Neuronal stem cell (in vitro differentiated cells): ENCODE measurements at regions not wholly inside any gene's neighbourhood (a gene's known extent, or its start where the extent isn't known, plus 50 kb on each side); places are given as distances from the start of the nearest gene placed in this dataset.
A peak's percentile ranks its signal among the peaks of the same experiment; 100 is the strongest.

Source experiments
- DNase-seq: peaks from one replicate; pipeline ENCODE4 v3.0.0-alpha.2; 2013; ENCODE audit warnings: low spot score
- H2AFZ ChIP-seq: one replicate; pipeline ENCODE4 v1.6.1; 2013; ENCODE audit warnings: mild to moderate bottlenecking, low read length, inconsistent platforms
- H2AK5ac ChIP-seq: 2 replicates; pipeline ENCODE4 v1.6.1; 2013; ENCODE audit warnings: low read depth, mild to moderate bottlenecking, inconsistent platforms, low read length, moderate library complexity, mixed read lengths
- H2BK120ac ChIP-seq: 2 replicates; pipeline ENCODE4 v1.6.1; 2013; ENCODE audit warnings: low read depth, mild to moderate bottlenecking, inconsistent platforms, low read length, moderate library complexity, mixed read lengths
- H2BK12ac ChIP-seq: one replicate; pipeline ENCODE4 v1.6.1; 2013; ENCODE audit warnings: low read length, inconsistent platforms
- H2BK15ac ChIP-seq: 2 replicates; pipeline ENCODE4 v1.6.1; 2013; ENCODE audit warnings: mild to moderate bottlenecking, low read length, inconsistent platforms, mixed read lengths
- H2BK5ac ChIP-seq: one replicate; pipeline ENCODE4 v1.6.1; 2013; ENCODE audit warnings: inconsistent platforms, mild to moderate bottlenecking, low read length, moderate library complexity
- H3K14ac ChIP-seq: one replicate; pipeline ENCODE4 v1.6.1; 2013; ENCODE audit warnings: low read length, inconsistent platforms
- H3K18ac ChIP-seq: 2 replicates; pipeline ENCODE4 v1.6.1; 2013; ENCODE audit warnings: low read length, inconsistent platforms
- H3K23ac ChIP-seq: 2 replicates; pipeline ENCODE4 v1.6.1; 2013; ENCODE audit warnings: low read depth, mild to moderate bottlenecking, mixed read lengths, low read length, inconsistent platforms; ENCODE audit not compliant: poor library complexity
- H3K27ac ChIP-seq: replicated peaks from 3 replicates; pipeline ENCODE4 v1.5.1; 2013; ENCODE audit warnings: low read length, inconsistent platforms
- H3K27me3 ChIP-seq, 3 experiments: 2 replicates each; pipeline ENCODE4 v1.6.1; 2013; ENCODE audit warnings: low read length in 3 of 3, mild to moderate bottlenecking in 2 of 3, inconsistent platforms in 1 of 3, low read depth in 1 of 3, mixed read lengths in 1 of 3, moderate library complexity in 1 of 3; ENCODE audit not compliant: control insufficient read depth in 3 of 3, insufficient read depth in 3 of 3
- H3K36me3 ChIP-seq, 2 donors: replicated peaks in 1 of 2; 2 replicates each; pipeline ENCODE4 v1.6.1; 2013; ENCODE audit warnings: low read length in 2 of 2; ENCODE audit not compliant: control insufficient read depth in 2 of 2, insufficient read depth in 2 of 2
- H3K4ac ChIP-seq: 2 replicates; pipeline ENCODE4 v1.6.1; 2013; ENCODE audit warnings: inconsistent platforms, mild to moderate bottlenecking, low read length, moderate library complexity
- H3K4me1 ChIP-seq, 2 donors: 1 replicate in 1 of 2; 2 replicates in 1 of 2; pipeline ENCODE4 v1.6.1; 2013; ENCODE audit warnings: low read length in 2 of 2, low read depth in 1 of 2; ENCODE audit not compliant: control insufficient read depth in 2 of 2, insufficient read depth in 1 of 2
- H3K4me2 ChIP-seq: one replicate; pipeline ENCODE4 v1.6.1; 2013; ENCODE audit warnings: mild to moderate bottlenecking, low read length, inconsistent platforms; ENCODE audit not compliant: insufficient read depth, poor library complexity, severe bottlenecking
- H3K4me3 ChIP-seq, 2 donors: 2 replicates each; pipeline ENCODE4 v1.5.1; 2013; ENCODE audit warnings: low read length in 2 of 2, mild to moderate bottlenecking in 2 of 2, inconsistent platforms in 1 of 2, moderate library complexity in 1 of 2
- H3K79me1 ChIP-seq: one replicate; pipeline ENCODE4 v1.6.1; 2013; ENCODE audit warnings: low read depth, mild to moderate bottlenecking, inconsistent platforms, low read length, moderate library complexity
- H3K9ac ChIP-seq: one replicate; pipeline ENCODE4 v1.6.1; 2013; ENCODE audit warnings: mild to moderate bottlenecking, low read depth, low read length, inconsistent platforms; ENCODE audit not compliant: poor library complexity
- H3K9me3 ChIP-seq, 2 donors: replicated peaks in 1 of 2; 2 replicates each; pipeline versions ENCODE3 to v1.6.1; 2013; ENCODE audit warnings: low read length in 2 of 2, mild to moderate bottlenecking in 2 of 2, inconsistent platforms in 1 of 2, low read depth in 1 of 2, mixed read lengths in 1 of 2, moderate library complexity in 1 of 2; ENCODE audit not compliant: control insufficient read depth in 2 of 2, insufficient read depth in 1 of 2
- H4K8ac ChIP-seq: one replicate; pipeline ENCODE4 v1.6.1; 2013; ENCODE audit warnings: low read depth, mild to moderate bottlenecking, inconsistent platforms, low read length, moderate library complexity
- H4K91ac ChIP-seq: one replicate; pipeline ENCODE4 v1.6.1; 2013; ENCODE audit warnings: low read length, low read depth, mild to moderate bottlenecking, inconsistent platforms; ENCODE audit not compliant: poor library complexity
- WGBS, 2 donors: extraction: QIAGEN DNeasy Blood & Tissue Kit; methylation state at CpG; one replicate each; pipeline ENCODE4 v1.1.7; 2013; ENCODE audit warnings: missing lambda C conversion rate in 2 of 2, mixed read lengths in 1 of 2; ENCODE audit not compliant: insufficient read length in 2 of 2, insufficient replicate concordance in 1 of 2; ENCODE audit errors: extremely low coverage in 2 of 2; 5-methylcytosine and 5-hydroxymethylcytosine counted together

GRCh38 chr1:212500351-212500750, 67.6 kb downstream of the NENF start:
- WGBS, 2 donors, result no CpG with 5 or more reads among the region's 6 CpGs
- no peak overlapping the region for H3K4ac ChIP-seq
- no peak overlapping the region for H3K27ac ChIP-seq
- no peak overlapping the region for H3K4me2 ChIP-seq
- H2BK120ac ChIP-seq, result no peak overlapping the region
- H3K14ac ChIP-seq, result no peak overlapping the region
- H4K91ac ChIP-seq, result no peak overlapping the region
- peaks cover 2 to 3% of the 10 kb centered on the region in 2 donors for H3K9me3 ChIP-seq
- no peaks in the 10 kb centered on the region for H3K79me1 ChIP-seq
- H2AFZ ChIP-seq, result no peak overlapping the region
- H2BK5ac ChIP-seq, result no peak overlapping the region
- H2BK12ac ChIP-seq, result no peak overlapping the region
- H3K4me1 ChIP-seq, result peaks cover 0 to 5% of the 10 kb centered on the region in 2 donors
- H3K23ac ChIP-seq, result no peak overlapping the region
- H2BK15ac ChIP-seq, result no peak overlapping the region
- H3K36me3 ChIP-seq, result no peaks in the 10 kb centered on the region
- no peak overlapping the region for H3K9ac ChIP-seq
- no peak overlapping the region for H3K18ac ChIP-seq
- H3K27me3 ChIP-seq, result peaks cover 0 to 33% (median 0%) of the 10 kb centered on the region in 3 experiments
- no peak overlapping the region for H3K4me3 ChIP-seq
- no peak for DNase-seq
- H4K8ac ChIP-seq, result no peak overlapping the region
- H2AK5ac ChIP-seq, result peak overlapping the region; percentile 50

GRCh38 chr1:212500983-212501382, 68.3 kb downstream of the NENF start:
- no peak overlapping the region for H3K18ac ChIP-seq
- no peak overlapping the region for H2AFZ ChIP-seq
- no peak overlapping the region for H3K4ac ChIP-seq
- no peak overlapping the region for H2AK5ac ChIP-seq
- H3K23ac ChIP-seq, result no peak overlapping the region
- H4K8ac ChIP-seq, result no peak overlapping the region
- no peak for DNase-seq
- H3K79me1 ChIP-seq, result no peaks in the 10 kb centered on the region
- no peak overlapping the region for H3K9ac ChIP-seq
- no peak overlapping the region for H2BK5ac ChIP-seq
- no peak overlapping the region for H2BK120ac ChIP-seq
- H3K9me3 ChIP-seq, result peaks cover 3% of the 10 kb centered on the region in 2 donors
- no peak overlapping the region for H3K14ac ChIP-seq
- WGBS, 2 donors, result no CpG with 5 or more reads among the region's 1 CpG
- no peak overlapping the region for H3K4me3 ChIP-seq
- H2BK12ac ChIP-seq, result no peak overlapping the region
- no peak overlapping the region for H4K91ac ChIP-seq
- H3K27ac ChIP-seq, result no peak overlapping the region
- no peaks in the 10 kb centered on the region for H3K36me3 ChIP-seq
- H2BK15ac ChIP-seq, result no peak overlapping the region
- no peak overlapping the region for H3K4me2 ChIP-seq
- peaks cover 0 to 28% (median 0%) of the 10 kb centered on the region in 3 experiments for H3K27me3 ChIP-seq
- peaks cover 0 to 5% of the 10 kb centered on the region in 2 donors for H3K4me1 ChIP-seq

DNA sequence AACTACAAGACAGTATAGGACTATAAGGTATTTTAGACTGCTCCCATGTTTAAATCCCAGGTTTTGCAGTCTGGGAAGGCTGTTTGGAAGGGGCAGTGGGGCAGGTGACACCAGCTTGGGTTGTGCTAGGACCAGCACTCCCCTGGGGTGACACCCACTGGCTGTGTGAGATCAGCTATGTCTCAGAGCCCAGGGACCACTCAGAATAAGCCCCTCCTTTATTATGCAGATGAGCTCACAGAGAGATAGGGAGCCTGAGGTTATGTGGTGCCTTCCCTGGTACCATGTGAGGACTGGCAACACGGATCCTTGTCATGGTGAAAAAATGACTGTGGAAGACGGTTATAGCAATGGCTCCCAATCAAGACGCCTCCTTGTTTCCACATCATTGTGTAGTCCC, 71.0 kb downstream of the NENF start:
- Histone ChIP-seq H2AK5ac (no peak overlapping the region), H3K4me2 (no peak overlapping the region), H3K23ac (no peak overlapping the region), H3K9ac (no peak overlapping the region), H2BK5ac (no peak overlapping the region), H3K36me3 (no peaks in the 10 kb centered on the region), H2BK15ac (no peak overlapping the region), H4K91ac (no peak overlapping the region), H3K18ac (no peak overlapping the region), H3K4me3 (no peak overlapping the region), H3K27ac (no peak overlapping the region), H3K27me3 (peaks cover 0 to 16% (median 0%) of the 10 kb centered on the region in 3 experiments), H2BK120ac (no peak overlapping the region), H3K79me1 (no peaks in the 10 kb centered on the region), H3K4me1 (peaks cover 12 to 16% of the 10 kb centered on the region in 2 donors), H2AFZ (no peak overlapping the region), H4K8ac (no peak overlapping the region), H3K4ac (no peak overlapping the region), H2BK12ac (no peak overlapping the region), H3K9me3 (peaks cover 3% of the 10 kb centered on the region in 2 donors), H3K14ac (no peak overlapping the region)
- DNase-seq, result no peak
- no CpG with 5 or more reads among the region's 3 CpGs for WGBS, 2 donors

DNA sequence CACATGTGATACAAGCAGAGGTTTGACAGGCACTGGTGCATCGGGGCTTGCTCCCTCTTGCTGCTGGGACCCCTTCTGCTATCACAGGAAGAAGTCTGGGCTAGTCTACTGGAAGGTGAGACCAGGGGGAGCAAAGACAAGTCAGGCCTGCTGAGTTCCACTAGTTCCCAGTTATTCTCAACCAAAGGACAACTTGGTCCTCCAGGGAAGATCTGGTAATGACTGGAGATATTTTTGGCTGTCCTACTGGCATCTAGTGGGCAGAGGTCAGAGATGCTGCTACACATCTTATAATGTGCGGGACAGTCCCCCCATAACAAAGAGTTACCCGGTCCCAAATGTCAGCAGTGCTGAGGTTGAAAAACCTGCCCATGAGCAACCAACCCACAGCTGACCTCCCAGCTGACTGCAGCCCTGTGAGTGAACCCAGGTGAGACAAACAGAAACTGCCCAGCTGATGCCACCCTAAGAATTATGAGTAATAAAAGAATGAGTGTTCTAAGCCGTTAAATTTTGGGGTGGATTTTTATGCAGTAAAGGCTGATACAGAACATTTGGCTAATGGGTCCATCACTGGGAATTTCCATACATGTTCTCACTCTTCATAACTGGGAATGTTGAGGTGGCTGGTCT, 71.6 kb downstream of the NENF start:
- Histone ChIP-seq H3K4me3 (no peak overlapping the region), H3K4ac (no peak overlapping the region), H4K8ac (no peak overlapping the region), H3K4me1 (peaks cover 12 to 16% of the 10 kb centered on the region in 2 donors), H3K14ac (no peak overlapping the region), H2BK15ac (no peak overlapping the region), H3K36me3 (no peaks in the 10 kb centered on the region), H2AK5ac (no peak overlapping the region), H2BK120ac (no peak overlapping the region), H4K91ac (no peak overlapping the region), H3K27ac (no peak overlapping the region), H2BK5ac (no peak overlapping the region), H3K23ac (no peak overlapping the region), H3K4me2 (no peak overlapping the region), H3K79me1 (no peaks in the 10 kb centered on the region), H3K9me3 (peaks cover 3% of the 10 kb centered on the region in 2 donors), H3K18ac (no peak overlapping the region), H2BK12ac (no peak overlapping the region), H3K27me3 (peaks cover 0 to 15% (median 0%) of the 10 kb centered on the region in 3 experiments), H2AFZ (no peak overlapping the region), H3K9ac (no peak overlapping the region)
- DNase-seq, result no peak
- WGBS, 2 donors, result no CpG with 5 or more reads among the region's 4 CpGs
